ENCODE measurements at regions not wholly inside any gene's neighbourhood (a gene's known extent, or its start where the extent isn't known, plus 50 kb on each side); places are given as distances from the start of the nearest gene placed in this dataset.

GRCh38 chr10:29838539-29838938, 203.8 kb upstream of the SVIL start:
- no peak for TF ChIP-seq CTCF (IDR thresholded peaks at IDR 0.05; ENCODE audit: low read depth, low read length)

GRCh38 chr10:29837586-29837985, 202.8 kb upstream of the SVIL start:
- no peak overlapping the region for H3K4me3 ChIP-seq (ENCODE audit: low read depth, low read length)
- no peak for TF ChIP-seq CTCF (IDR thresholded peaks at IDR 0.05; ENCODE audit: low read depth, low read length)

More at GRCh38 chr10:29838539-29838938, 203.8 kb upstream of the SVIL start:
- H3K4me3 ChIP-seq (ENCODE audit: low read depth, low read length), result no peak overlapping the region

- no peak overlapping the region for H3K4me3 ChIP-seq (ENCODE audit: low read depth, low read length)
- TF ChIP-seq CTCF (IDR thresholded peaks at IDR 0.05; ENCODE audit: low read depth, low read length), result no peak
Measured at GRCh38 chr10:29836396-29836795, 201.6 kb upstream of the SVIL start.

GRCh38 chr10:29835055-29835454, 200.3 kb upstream of the SVIL start:
- H3K4me3 ChIP-seq (ENCODE audit: low read depth, low read length), result no peak overlapping the region
- TF ChIP-seq CTCF (IDR thresholded peaks at IDR 0.05; ENCODE audit: low read depth, low read length), result no peak

- no peak for TF ChIP-seq CTCF (IDR thresholded peaks at IDR 0.05; ENCODE audit: low read depth, low read length)
Measured at GRCh38 chr10:29830531-29831512, 196.1 kb upstream of the SVIL start.

GRCh38 chr10:29829776-29830175, 195.0 kb upstream of the SVIL start:
- no peak overlapping the region for H3K4me3 ChIP-seq (ENCODE audit: low read depth, low read length)
- TF ChIP-seq CTCF (IDR thresholded peaks at IDR 0.05; ENCODE audit: low read depth, low read length), result no peak

More at GRCh38 chr10:29830531-29831512, 196.1 kb upstream of the SVIL start:
- no peak overlapping the region for H3K4me3 ChIP-seq (ENCODE audit: low read depth, low read length)

- TF ChIP-seq CTCF (IDR thresholded peaks at IDR 0.05; ENCODE audit: low read depth, low read length), result no peak
Measured at GRCh38 chr10:29828956-29829355, 194.2 kb upstream of the SVIL start.

More at GRCh38 chr10:29828956-29829355, 194.2 kb upstream of the SVIL start:
- H3K4me3 ChIP-seq (ENCODE audit: low read depth, low read length), result no peak overlapping the region

All from WI38 (cell line).